Omental fat pad (tissue), 3 donors: ENCODE measurements at regions not wholly inside any gene's neighbourhood (a gene's known extent, or its start where the extent isn't known, plus 50 kb on each side); places are given as distances from the start of the nearest gene placed in this dataset.

Experiments used
- ATAC-seq: fragments of 150-250 bp; one replicate; pipeline ENCODE4 v1.9.1; 2016; ENCODE audit warnings: mild to moderate bottlenecking, moderate library complexity; ENCODE audit not compliant: low FRiP score
- DNase-seq: peaks from one replicate; pipeline ENCODE4 v3.0.0-alpha.2; 2019; ENCODE audit warnings: low spot score
- TF ChIP-seq, protein P1 (sequence below), 3 donors: fragments of 450-650 bp; IDR thresholded peaks; one replicate each; pipeline ENCODE4 v1.5.1; 2016 to 2017; ENCODE audit warnings: antibody characterized with exemption in 3 of 3, mild to moderate bottlenecking in 3 of 3, moderate library complexity in 2 of 3

DNA sequence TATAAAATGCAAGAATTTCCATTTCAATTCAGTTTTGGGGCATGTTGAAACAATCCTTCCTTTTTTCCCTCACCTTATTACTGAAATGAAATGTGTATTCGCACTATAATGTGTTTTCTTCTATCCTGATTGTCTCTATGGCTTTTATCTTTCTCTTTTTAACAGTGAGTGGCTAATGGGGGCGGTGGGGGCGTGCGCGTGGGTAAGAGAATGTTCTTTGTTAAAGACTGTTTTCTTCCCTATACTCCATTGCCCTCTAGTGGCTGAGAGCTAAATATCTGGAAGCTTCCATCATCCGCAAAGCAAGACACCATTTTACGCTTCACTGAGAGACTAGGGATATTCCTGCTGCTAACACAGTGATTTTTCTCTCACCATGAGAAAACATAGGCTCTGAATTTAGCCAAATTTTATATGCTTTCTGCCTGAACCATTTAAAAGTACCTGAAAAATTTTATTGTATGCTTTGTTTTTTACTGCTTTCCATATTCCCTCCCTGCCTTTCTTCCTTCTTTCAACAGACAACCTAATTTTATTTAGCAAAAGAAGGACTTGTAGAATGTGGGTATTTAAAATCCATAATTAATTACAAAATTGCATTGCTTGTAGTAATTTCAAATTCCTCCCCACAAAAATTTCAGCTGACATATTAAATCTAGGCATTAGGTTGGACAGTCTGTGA, 194.0 kb downstream of the GASK1B start:
- DNase-seq = no peak
- TF ChIP-seq, protein P1, sequence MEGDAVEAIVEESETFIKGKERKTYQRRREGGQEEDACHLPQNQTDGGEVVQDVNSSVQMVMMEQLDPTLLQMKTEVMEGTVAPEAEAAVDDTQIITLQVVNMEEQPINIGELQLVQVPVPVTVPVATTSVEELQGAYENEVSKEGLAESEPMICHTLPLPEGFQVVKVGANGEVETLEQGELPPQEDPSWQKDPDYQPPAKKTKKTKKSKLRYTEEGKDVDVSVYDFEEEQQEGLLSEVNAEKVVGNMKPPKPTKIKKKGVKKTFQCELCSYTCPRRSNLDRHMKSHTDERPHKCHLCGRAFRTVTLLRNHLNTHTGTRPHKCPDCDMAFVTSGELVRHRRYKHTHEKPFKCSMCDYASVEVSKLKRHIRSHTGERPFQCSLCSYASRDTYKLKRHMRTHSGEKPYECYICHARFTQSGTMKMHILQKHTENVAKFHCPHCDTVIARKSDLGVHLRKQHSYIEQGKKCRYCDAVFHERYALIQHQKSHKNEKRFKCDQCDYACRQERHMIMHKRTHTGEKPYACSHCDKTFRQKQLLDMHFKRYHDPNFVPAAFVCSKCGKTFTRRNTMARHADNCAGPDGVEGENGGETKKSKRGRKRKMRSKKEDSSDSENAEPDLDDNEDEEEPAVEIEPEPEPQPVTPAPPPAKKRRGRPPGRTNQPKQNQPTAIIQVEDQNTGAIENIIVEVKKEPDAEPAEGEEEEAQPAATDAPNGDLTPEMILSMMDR (IDR thresholded peaks at IDR 0.05) = peak in 2 of 3 donors; percentile 2 to 73
- no peak for ATAC-seq

DNA sequence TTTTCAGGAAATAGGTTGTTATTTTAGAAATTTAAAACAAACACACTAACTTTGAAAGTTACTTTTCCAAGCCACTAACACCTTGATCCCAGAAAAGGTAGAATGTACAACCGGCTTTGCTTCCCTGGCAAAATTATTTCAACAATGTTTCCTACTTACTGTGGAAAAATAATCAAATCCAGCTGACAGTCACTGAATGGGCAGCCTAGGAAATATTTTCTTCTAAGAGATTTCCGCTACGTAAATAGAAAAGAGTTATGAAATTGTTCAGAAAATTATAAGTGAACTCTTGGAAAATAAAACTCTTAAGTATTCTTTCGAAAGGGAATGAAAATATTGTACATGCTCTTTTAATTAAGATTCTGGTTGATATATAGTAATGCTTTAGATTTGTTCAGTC, 195.7 kb downstream of the GASK1B start:
- TF ChIP-seq, protein P1 (IDR thresholded peaks at IDR 0.05) = no peak
- ATAC-seq (no peak), DNase-seq (no peak)

DNA sequence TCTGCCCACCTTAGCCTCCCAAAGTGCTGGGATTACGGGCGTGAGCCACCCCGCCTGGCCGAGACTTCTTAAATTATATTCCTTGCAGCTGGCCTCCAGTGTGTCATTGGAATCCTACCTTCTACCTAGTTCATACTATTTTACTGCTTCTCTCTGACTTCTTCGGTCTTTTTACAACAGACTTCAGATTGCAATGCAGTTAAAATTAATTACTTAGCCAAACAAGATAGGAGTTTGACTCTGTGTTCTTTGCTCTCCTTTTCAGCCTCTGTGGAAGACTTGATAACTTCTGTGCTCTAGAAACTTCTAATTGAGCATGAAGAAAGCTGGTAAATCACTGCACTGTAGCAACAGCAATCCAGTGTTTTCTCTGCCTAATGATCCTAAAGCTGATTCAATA, 199.5 kb downstream of the GASK1B start:
- TF ChIP-seq, protein P1 (IDR thresholded peaks at IDR 0.05) = no peak
- ATAC-seq = no peak
- no peak for DNase-seq

DNA sequence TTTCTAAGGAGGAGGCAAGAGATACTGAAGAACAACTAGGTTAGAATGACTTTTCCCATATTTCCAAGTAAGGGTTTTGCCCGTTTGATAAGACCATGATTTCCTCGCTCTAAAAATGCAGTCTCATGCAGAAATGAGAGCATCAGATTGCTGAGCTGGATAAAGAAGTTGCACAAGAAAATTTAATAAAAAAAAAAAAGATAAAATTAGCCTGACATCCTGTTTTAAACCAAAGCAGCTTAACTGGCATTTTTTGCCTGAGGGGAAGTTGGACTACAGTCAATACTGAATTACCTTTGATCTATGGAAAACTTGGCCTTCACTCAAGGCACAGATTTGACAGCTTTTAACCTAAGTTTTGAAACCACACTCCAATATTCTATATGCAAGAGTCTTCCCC, 208.4 kb downstream of the GASK1B start:
- DNase-seq (no peak), ATAC-seq (peak; percentile 23)
- TF ChIP-seq, protein P1 (IDR thresholded peaks at IDR 0.05) = no peak

DNA sequence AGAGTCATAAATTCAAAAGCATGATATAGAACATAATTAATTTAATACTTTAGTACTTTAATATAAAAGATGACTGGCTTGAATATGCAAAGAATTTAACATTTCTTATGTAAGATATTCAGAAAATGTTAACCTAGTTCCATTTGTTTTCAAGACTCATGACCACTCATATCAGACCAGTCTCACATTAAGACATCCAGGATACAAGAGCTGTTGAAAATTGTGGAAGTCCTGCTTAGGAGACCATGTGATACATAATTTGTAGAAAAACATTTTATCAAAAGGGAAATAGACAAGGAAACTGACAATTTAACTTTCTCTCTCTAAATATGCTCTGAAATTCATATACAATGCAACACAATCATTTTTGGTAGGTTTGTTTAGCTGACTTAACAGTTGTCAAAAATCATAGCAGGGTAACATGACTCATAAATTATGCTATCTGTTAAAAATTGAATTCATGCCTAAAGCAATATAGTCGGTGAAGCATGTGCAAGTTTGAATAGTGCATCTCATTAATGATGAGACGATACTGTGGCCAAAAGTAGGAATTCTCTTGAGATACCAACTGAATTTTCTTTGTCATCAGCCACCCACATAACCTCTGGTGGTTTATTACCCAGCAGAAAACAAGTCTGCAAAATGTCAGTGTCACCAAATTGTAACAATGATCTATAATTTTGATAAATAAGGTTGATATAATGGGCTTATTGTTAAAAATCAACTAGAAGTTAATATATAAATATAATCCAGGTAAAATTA, 211.4 kb downstream of the GASK1B start:
- TF ChIP-seq, protein P1 (IDR thresholded peaks at IDR 0.05) = no peak
- DNase-seq (no peak), ATAC-seq (no peak)

DNA sequence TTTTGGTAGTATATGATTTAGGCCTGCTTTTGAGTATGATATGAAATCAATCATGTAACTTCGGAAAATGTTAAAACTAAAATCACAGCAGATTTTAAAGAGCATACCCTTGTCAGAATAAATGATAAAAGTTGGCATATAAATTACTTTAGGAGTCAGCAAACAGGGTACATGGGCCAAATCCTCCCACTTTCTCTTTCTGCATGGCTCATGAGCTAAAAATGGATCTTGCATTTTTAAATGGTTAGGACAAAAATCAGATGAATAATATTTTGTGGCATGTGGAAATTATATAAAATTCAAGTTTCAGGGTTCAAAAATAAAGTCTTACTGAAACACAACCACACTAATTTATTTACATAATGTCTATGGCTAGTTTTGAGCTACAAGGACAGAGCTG, 214.9 kb downstream of the GASK1B start:
- ATAC-seq (peak; percentile 80), DNase-seq (no peak)
- TF ChIP-seq, protein P1 (IDR thresholded peaks at IDR 0.05) = no peak

DNA sequence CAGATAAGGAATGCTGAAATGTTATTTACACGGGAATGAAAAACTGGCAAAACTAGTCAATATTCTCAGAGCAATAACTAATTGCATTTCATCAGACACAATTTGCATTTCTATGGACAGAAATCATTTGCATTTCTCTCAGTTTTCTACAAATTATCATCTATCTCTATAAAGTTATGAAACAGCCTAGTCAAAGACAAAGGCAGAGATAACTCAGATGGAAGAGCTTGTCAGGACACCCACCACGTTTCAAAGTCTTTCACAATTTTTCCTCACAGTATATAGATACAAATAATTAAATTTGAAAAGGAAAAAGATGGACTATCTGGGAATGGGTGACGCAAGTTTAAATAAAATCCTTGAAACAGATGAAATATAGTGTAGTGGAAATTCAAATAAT, 230.8 kb downstream of the GASK1B start:
- ATAC-seq (no peak), DNase-seq (no peak)
- TF ChIP-seq, protein P1 (IDR thresholded peaks at IDR 0.05) = no peak
